Loucy (cell line): ENCODE measurements at regions not wholly inside any gene's neighbourhood (a gene's known extent, or its start where the extent isn't known, plus 50 kb on each side); places are given as distances from the start of the nearest gene placed in this dataset.

Experiments used
- EZH2phosphoT487 ChIP-seq: fragments of 200-600 bp; IDR thresholded peaks from 2 replicates; pipeline ENCODE4 v1.6.1; 2018; ENCODE audit warnings: antibody characterized with exemption, mild to moderate bottlenecking, moderate library complexity, borderline replicate concordance
- TF ChIP-seq, protein P1 (sequence below): fragments of 200-600 bp; sonication (generic); conservative IDR thresholded peaks from 2 replicates; pipeline ENCODE4 v1.5.1; 2014; ENCODE audit warnings: mild to moderate bottlenecking, antibody characterized with exemption, low read length

DNA sequence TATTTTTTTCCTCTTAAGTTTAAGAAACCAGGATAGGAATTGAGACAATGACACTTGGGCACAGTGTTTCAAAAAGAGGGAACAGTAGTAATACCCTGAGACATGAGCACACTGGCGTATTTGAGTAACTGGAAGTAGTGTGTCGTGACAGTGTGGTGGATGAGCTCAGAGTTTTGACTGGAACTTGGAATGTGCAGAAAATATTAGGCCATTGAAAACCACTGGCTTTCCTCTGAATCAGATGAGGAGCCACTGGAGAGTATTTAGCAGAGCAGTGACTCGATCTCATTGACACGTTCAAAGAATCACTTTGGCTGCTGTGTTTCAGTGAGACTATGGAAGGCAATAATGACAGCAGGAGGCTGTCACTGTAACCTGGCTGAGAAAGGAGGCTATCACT is 1531.2 kb downstream of the STIM2 start:
- TF ChIP-seq, protein P1, sequence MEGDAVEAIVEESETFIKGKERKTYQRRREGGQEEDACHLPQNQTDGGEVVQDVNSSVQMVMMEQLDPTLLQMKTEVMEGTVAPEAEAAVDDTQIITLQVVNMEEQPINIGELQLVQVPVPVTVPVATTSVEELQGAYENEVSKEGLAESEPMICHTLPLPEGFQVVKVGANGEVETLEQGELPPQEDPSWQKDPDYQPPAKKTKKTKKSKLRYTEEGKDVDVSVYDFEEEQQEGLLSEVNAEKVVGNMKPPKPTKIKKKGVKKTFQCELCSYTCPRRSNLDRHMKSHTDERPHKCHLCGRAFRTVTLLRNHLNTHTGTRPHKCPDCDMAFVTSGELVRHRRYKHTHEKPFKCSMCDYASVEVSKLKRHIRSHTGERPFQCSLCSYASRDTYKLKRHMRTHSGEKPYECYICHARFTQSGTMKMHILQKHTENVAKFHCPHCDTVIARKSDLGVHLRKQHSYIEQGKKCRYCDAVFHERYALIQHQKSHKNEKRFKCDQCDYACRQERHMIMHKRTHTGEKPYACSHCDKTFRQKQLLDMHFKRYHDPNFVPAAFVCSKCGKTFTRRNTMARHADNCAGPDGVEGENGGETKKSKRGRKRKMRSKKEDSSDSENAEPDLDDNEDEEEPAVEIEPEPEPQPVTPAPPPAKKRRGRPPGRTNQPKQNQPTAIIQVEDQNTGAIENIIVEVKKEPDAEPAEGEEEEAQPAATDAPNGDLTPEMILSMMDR, result no peak
- no peak for TF ChIP-seq EZH2phosphoT487
